ENCODE measurements at regions not wholly inside any gene's neighbourhood (a gene's known extent, or its start where the extent isn't known, plus 50 kb on each side); places are given as distances from the start of the nearest gene placed in this dataset.

- TF ChIP-seq CTCF (IDR thresholded peaks at IDR 0.05; ENCODE audit: insufficient read depth, low read depth, low read length, missing control alignments) = no peak
- H3K4me3 ChIP-seq (ENCODE audit: low read length) = no peak overlapping the region
- no peak for DNase-seq (ENCODE audit: low read depth)
Measured at GRCh38 chr4:129490516-129490915, 394.6 kb downstream of the C4orf33 start.

GRCh38 chr4:129498626-129499025, 402.7 kb downstream of the C4orf33 start:
- H3K4me3 ChIP-seq (ENCODE audit: low read length) = no peak overlapping the region
- DNase-seq (ENCODE audit: low read depth) = no peak
- TF ChIP-seq CTCF (IDR thresholded peaks at IDR 0.05; ENCODE audit: insufficient read depth, low read depth, low read length, missing control alignments) = no peak

GRCh38 chr4:129514852-129515251, 418.9 kb downstream of the C4orf33 start:
- TF ChIP-seq CTCF (IDR thresholded peaks at IDR 0.05; ENCODE audit: insufficient read depth, low read depth, low read length, missing control alignments) = no peak
- no peak for DNase-seq (ENCODE audit: low read depth)

GRCh38 chr4:129515356-129515755, 419.4 kb downstream of the C4orf33 start:
- H3K4me3 ChIP-seq (ENCODE audit: low read length) = no peak overlapping the region
- DNase-seq (ENCODE audit: low read depth) = peak; percentile 0
- no peak for TF ChIP-seq CTCF (IDR thresholded peaks at IDR 0.05; ENCODE audit: insufficient read depth, low read depth, low read length, missing control alignments)

More at GRCh38 chr4:129514852-129515251, 418.9 kb downstream of the C4orf33 start:
- no peak overlapping the region for H3K4me3 ChIP-seq (ENCODE audit: low read length)

- DNase-seq (ENCODE audit: low read depth) = peak; percentile 42
- H3K4me3 ChIP-seq (ENCODE audit: low read length) = no peak overlapping the region
- TF ChIP-seq CTCF (IDR thresholded peaks at IDR 0.05; ENCODE audit: insufficient read depth, low read depth, low read length, missing control alignments) = peak; percentile 28
Measured at GRCh38 chr4:129526812-129527211, 430.9 kb downstream of the C4orf33 start.

GRCh38 chr4:129531253-129531652, 435.3 kb downstream of the C4orf33 start:
- TF ChIP-seq CTCF (IDR thresholded peaks at IDR 0.05; ENCODE audit: insufficient read depth, low read depth, low read length, missing control alignments) = no peak
- DNase-seq (ENCODE audit: low read depth) = no peak

GRCh38 chr4:129532573-129532972, 436.6 kb downstream of the C4orf33 start:
- DNase-seq (ENCODE audit: low read depth) = no peak
- no peak for TF ChIP-seq CTCF (IDR thresholded peaks at IDR 0.05; ENCODE audit: insufficient read depth, low read depth, low read length, missing control alignments)
- no peak overlapping the region for H3K4me3 ChIP-seq (ENCODE audit: low read length)

More at GRCh38 chr4:129531253-129531652, 435.3 kb downstream of the C4orf33 start:
- no peak overlapping the region for H3K4me3 ChIP-seq (ENCODE audit: low read length)
